HG03342 (cell line): ENCODE measurements at regions not wholly inside any gene's neighbourhood (a gene's known extent, or its start where the extent isn't known, plus 50 kb on each side); places are given as distances from the start of the nearest gene placed in this dataset.

ENCODE experiments used
- ATAC-seq: cut with Tn5 transposase; IDR thresholded peaks from one replicate; pipeline ENCODE4 v1.9.1; 2021; ENCODE audit warnings: mild to moderate bottlenecking, moderate library complexity; ENCODE audit not compliant: unreplicated experiment

GRCh38 chr13:84049443-84050219 lies 167.4 kb upstream of the SLITRK1 start:
- ATAC-seq = no peak

DNA sequence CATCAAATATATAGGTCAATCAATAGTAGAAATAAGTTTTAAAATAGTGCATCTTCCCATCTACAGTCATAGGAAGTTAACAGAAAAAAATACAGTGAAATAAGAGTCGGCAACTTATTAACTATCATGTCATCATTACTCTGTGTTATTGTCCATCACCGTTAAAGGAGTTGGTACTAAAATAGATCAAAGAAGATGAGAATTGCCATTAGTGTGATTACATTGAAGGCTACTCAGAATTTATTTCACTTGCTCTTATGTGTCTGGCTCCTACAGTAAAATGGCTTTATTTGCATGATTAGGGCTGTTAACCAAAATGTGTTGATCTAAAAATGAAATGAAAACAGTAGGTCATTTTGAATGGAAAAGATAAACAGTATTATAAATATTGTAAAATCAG lies 162.5 kb upstream of the SLITRK1 start:
- no peak for ATAC-seq

GRCh38 chr13:84038001-84038400 lies 155.7 kb upstream of the SLITRK1 start:
- no peak for ATAC-seq

DNA sequence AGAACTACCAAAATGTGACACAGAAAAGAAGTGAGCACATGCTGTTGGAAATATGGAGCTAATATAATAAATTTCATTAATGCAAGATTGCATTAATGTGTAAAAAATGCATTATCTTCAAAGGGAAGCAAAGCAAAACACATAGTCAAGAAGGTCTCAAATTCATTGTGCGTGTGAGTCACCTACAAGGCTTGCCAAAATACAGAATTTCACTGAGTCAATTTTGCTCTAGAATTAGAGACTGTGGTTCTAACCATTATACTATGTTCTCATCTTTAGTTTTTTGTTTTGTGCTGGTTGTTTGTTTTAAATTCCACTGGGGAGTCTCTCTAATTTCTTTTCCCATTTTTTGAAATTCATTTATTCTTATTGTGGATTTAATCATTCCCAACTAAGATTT lies 149.8 kb upstream of the SLITRK1 start:
- ATAC-seq = no peak

- no peak for ATAC-seq
These were observed 148.8 kb upstream of the SLITRK1 start for GRCh38 chr13:84031120-84031519.

- ATAC-seq = no peak
These were observed 147.1 kb upstream of the SLITRK1 start for GRCh38 chr13:84029396-84029795.

- ATAC-seq = no peak
These were observed 143.6 kb upstream of the SLITRK1 start for GRCh38 chr13:84025824-84026223.

- no peak for ATAC-seq
These were observed 114.1 kb upstream of the SLITRK1 start for GRCh38 chr13:83996415-83996814.

DNA sequence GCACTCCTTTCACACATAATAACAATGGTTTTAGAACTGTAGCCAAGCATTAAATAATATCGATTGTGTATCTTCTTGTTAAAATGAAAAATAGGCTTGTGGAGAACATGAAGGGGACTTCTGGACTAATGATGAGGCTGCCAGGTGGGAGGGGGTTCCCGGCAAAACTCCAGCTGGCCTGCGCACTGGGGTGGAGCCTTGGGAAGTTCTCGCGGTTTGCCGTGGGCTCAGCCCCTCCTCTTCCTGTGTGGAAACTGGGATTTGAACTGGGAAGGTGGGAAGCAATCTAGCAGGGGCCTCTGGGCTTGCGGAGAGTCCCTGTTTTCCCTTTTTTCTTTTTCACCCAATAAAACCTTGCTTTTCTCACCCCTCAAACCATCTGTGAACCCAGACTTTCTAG lies 113.7 kb upstream of the SLITRK1 start:
- no peak for ATAC-seq

- ATAC-seq = no peak
These were observed 110.5 kb upstream of the SLITRK1 start for GRCh38 chr13:83992566-83993358.

- no peak for ATAC-seq
These were observed 105.1 kb upstream of the SLITRK1 start for GRCh38 chr13:83987394-83987793.

GRCh38 chr13:83984793-83985192 lies 102.5 kb upstream of the SLITRK1 start:
- ATAC-seq = no peak

GRCh38 chr13:83980331-83980730 lies 98.1 kb upstream of the SLITRK1 start:
- ATAC-seq = no peak

DNA sequence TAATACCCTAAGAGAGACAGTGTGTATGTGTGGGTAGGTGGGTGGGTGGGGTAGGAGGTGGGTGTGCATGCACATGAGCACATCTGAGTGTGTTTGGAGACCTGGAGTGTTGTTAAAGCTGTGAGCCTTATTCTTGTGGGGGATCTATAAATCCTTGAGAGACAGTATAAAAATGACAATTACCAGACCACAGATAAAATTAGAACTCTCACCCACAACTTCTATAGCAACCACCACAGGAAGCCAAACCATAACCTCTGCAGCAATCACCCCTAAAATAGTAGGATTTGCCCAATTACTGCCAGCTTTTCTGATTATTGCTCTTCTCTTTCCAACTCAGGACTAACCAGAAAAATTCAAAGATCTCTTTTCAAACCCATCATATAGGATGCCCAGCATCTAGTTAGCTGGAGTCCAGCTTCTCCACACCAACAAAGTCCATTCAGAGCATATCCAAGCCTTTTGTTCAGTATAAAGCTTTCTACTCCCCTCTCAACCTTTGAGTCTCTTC lies 93.4 kb upstream of the SLITRK1 start:
- ATAC-seq = no peak

GRCh38 chr13:83958531-83958930 lies 76.3 kb upstream of the SLITRK1 start:
- ATAC-seq = no peak

DNA sequence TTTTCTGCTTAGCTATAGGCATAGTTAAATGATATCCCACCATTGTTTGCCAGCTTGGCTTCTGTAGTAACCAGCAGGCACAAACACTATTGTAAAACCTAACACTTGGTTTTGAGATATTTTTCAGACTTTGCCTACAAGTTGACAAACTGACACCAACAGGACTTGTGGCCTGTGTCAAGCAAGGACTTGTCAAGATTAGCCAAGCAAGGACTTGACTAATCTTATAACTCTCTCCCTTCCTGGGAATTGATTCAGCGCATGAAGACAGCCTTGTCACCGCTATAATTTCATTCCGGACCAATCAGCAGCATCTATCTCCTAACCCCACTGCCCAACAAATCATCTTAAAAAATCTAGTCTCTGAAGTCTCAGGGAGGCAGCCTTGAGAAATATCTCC lies 72.7 kb upstream of the SLITRK1 start:
- ATAC-seq = no peak

DNA sequence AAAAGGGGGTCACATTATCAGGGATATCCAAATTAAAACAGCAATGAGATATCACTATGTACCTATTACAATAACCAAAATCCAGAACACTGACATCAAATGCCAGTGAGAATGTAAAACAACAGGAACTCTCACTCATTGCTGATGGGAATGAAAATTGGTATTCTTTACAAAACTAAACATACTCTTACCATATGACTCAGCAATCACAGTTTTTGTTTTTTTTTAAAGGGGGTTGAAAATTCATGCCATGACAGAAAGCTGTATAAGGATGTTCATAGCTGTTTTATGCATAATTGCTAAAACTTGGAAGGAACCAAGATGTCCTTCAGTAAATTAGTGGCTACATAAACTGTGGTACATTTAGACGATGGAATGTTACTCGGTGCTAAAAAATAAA lies 71.6 kb upstream of the SLITRK1 start:
- ATAC-seq = no peak

DNA sequence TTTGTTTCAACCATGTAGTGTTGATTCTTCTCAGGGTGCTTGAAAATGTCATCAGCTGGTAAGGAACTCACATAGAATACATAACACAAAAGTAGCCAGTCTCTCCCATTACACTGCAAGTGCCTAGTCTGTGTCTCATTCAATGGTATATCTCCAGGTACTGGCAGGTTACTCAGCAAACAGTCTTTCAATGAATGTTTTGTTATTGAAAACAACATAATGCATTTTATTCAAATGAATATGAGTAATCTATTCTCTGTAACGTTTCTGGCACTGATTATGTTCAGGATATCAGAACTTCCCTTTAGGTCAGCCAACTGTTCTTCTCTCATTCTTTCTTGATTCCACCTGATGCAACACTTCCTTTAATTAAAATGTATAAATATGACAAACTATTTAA lies 68.0 kb upstream of the SLITRK1 start:
- no peak for ATAC-seq

- ATAC-seq = no peak
These were observed 61.4 kb upstream of the SLITRK1 start for GRCh38 chr13:83943530-83944279.

- ATAC-seq = no peak
These were observed 59.5 kb upstream of the SLITRK1 start for GRCh38 chr13:83941701-83942335.

DNA sequence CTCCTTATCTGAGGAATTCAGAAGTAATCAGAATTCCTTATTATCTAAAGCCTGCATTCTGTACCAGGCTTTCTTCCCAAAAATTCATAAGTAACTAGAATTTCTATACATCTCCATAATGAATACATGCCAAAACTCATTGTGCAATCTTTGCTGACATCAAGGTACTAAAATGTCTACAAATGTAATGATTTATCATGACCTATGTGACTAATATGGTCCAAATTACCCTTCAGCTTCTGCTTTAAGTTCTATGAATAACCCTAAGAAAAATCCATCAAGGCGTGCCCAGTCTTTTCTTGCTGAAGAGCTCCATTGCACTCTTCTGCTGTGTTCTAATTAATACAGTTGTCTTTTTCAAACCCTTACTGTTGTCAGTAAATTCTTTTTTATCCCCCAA lies 58.5 kb upstream of the SLITRK1 start:
- no peak for ATAC-seq
